ENCODE measurements at regions not wholly inside any gene's neighbourhood (a gene's known extent, or its start where the extent isn't known, plus 50 kb on each side); places are given as distances from the start of the nearest gene placed in this dataset.

DNA sequence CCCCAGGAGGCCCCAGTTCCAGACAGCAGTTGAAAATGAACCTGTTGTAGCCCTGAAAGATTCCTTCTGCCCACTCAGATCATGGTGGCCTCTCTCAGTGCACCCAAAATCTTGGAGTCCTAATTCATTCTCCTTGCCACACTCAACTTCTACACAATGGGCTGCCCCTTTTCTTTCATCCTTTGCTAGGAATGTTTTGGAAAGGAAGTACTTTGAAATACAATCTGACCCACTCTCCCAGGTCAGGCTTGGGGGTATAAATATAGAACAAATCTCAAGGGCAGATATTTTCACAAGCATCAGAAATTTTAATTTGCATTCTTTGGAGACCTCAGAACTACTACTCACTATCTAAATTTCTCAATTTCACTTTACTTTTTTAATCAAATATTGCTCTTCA is 103.2 kb upstream of the SH3BP4 start:
- TF ChIP-seq POLR2AphosphoS5 (IDR thresholded peaks at IDR 0.05; ENCODE audit: borderline replicate concordance, low read depth, low read length) = no peak
- TF ChIP-seq EZH2 (IDR thresholded peaks at IDR 0.05) = no peak
- TF ChIP-seq FOXP2 (optimal IDR thresholded peaks at IDR 0.05; ENCODE audit: control extremely low read depth, extremely low read length, insufficient read depth) = no peak
